PC-9 (cell line): ENCODE measurements at regions not wholly inside any gene's neighbourhood (a gene's known extent, or its start where the extent isn't known, plus 50 kb on each side); places are given as distances from the start of the nearest gene placed in this dataset.

ENCODE experiments used
- EZH2 ChIP-seq: fragments of 200-600 bp; sonication (generic); IDR thresholded peaks from 2 replicates; pipeline ENCODE4 v1.8.0; 2017; ENCODE audit warnings: antibody characterized with exemption, low read depth
- TF ChIP-seq, protein P1 (sequence below): fragments of 200-600 bp; sonication (generic); conservative IDR thresholded peaks from 2 replicates; pipeline ENCODE4 v1.6.1; 2017; ENCODE audit warnings: mixed run types, antibody characterized with exemption, mild to moderate bottlenecking, moderate library complexity

DNA sequence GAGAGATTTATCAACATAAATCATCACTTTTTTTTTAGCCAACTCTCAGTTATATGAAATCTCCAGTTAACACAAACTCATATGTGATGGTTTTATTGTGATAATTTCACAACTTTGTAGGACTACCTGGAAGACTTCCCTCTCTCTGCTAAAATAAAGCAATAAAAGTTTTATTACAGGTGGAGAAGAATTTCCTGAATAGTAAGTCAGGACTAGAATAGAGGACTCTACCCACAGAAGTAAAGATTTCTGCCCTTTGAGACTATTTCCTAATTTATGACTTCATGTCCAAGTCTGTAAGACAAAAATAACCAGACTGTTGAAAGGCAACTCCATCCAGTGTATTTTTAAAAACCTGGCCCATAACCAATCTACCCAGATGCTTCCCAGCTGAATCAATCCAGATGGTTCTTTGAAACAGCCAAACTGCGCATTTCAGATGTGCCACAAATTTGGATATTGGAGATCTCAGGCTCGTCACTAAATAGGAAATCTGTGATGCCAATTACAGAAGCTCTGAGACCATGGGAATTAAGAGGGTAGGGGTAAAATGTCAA lies 234.0 kb upstream of the NMUR2 start:
- TF ChIP-seq, protein P1, sequence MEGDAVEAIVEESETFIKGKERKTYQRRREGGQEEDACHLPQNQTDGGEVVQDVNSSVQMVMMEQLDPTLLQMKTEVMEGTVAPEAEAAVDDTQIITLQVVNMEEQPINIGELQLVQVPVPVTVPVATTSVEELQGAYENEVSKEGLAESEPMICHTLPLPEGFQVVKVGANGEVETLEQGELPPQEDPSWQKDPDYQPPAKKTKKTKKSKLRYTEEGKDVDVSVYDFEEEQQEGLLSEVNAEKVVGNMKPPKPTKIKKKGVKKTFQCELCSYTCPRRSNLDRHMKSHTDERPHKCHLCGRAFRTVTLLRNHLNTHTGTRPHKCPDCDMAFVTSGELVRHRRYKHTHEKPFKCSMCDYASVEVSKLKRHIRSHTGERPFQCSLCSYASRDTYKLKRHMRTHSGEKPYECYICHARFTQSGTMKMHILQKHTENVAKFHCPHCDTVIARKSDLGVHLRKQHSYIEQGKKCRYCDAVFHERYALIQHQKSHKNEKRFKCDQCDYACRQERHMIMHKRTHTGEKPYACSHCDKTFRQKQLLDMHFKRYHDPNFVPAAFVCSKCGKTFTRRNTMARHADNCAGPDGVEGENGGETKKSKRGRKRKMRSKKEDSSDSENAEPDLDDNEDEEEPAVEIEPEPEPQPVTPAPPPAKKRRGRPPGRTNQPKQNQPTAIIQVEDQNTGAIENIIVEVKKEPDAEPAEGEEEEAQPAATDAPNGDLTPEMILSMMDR = no peak
- no peak for TF ChIP-seq EZH2
